Activated CD4-positive, alpha-beta memory T cell treated with anti-CD3 and anti-CD28 coated beads, Interleukin-2, amount 10 ng/mL, durations not matched to agents 7 days and 5 days (primary cell): ENCODE measurements at regions not wholly inside any gene's neighbourhood (a gene's known extent, or its start where the extent isn't known, plus 50 kb on each side); places are given as distances from the start of the nearest gene placed in this dataset.

Experiments used
- CTCF ChIA-PET: fragments of 350-600 bp; sonication (Branson Sonifier 250); formaldehyde crosslinking; loops from one replicate; lab custom pipeline; 2021; ENCODE audit warnings: antibody characterized with exemption, inconsistent platforms; lab: Charles Lee
- POLR2A ChIA-PET: fragments of 350-600 bp; sonication (Branson Sonifier 250); formaldehyde crosslinking; loops from one replicate; lab custom pipeline; 2021; ENCODE audit warnings: antibody characterized with exemption; lab: Charles Lee
- DNase-seq: peaks from one replicate; pipeline ENCODE4 v3.0.0-alpha.2; 2020
- H3K27ac Mint-ChIP-seq: one replicate; pipeline ENCODE4 v1.8.0; 2021; ENCODE audit warnings: mild to moderate bottlenecking, mixed read lengths
- H3K27me3 Mint-ChIP-seq: one replicate; pipeline ENCODE4 v1.8.0; 2021; ENCODE audit warnings: mixed read lengths
- H3K36me3 Mint-ChIP-seq: one replicate; pipeline ENCODE4 v1.8.0; 2021; ENCODE audit warnings: low read depth, mixed read lengths
- H3K4me1 Mint-ChIP-seq: one replicate; pipeline ENCODE4 v1.8.0; 2021; ENCODE audit warnings: mixed read lengths
- H3K4me3 Mint-ChIP-seq: one replicate; pipeline ENCODE4 v1.8.0; 2021; ENCODE audit warnings: mild to moderate bottlenecking, mixed read lengths
- H3K9me3 Mint-ChIP-seq: one replicate; pipeline ENCODE4 v1.8.0; 2021; ENCODE audit warnings: mixed read lengths

- POLR2A ChIA-PET, result no interaction called here
- CTCF ChIA-PET, result no interaction called here
- no peaks in the 10 kb centered on the region for H3K4me1 Mint-ChIP-seq
These were observed 701.2 kb upstream of the FBXO33 start for GRCh38 chr14:40133463-40133862.

GRCh38 chr14:40129159-40129558 lies 696.9 kb upstream of the FBXO33 start:
- Mint-ChIP-seq H3K36me3 (no peaks in the 10 kb centered on the region), H3K4me1 (no peaks in the 10 kb centered on the region), H3K4me3 (no peak overlapping the region), H3K9me3 (peaks cover 13% of the 10 kb centered on the region), H3K27ac (no peak overlapping the region), H3K27me3 (no peaks in the 10 kb centered on the region)
- ChIA-PET POLR2A (no interaction called here), CTCF (no interaction called here)
- no peak for DNase-seq

More at GRCh38 chr14:40133463-40133862, 701.2 kb upstream of the FBXO33 start:
- H3K36me3 Mint-ChIP-seq, result no peaks in the 10 kb centered on the region
- no peak overlapping the region for H3K4me3 Mint-ChIP-seq
- H3K9me3 Mint-ChIP-seq, result peaks cover 17% of the 10 kb centered on the region
- no peak for DNase-seq
- H3K27me3 Mint-ChIP-seq, result no peaks in the 10 kb centered on the region
- no peak overlapping the region for H3K27ac Mint-ChIP-seq

GRCh38 chr14:40123816-40124215 lies 691.6 kb upstream of the FBXO33 start:
- Mint-ChIP-seq H3K27me3 (no peaks in the 10 kb centered on the region), H3K9me3 (peaks cover 8% of the 10 kb centered on the region), H3K4me1 (no peaks in the 10 kb centered on the region), H3K27ac (no peak overlapping the region), H3K4me3 (no peak overlapping the region), H3K36me3 (no peaks in the 10 kb centered on the region)
- DNase-seq, result no peak
- ChIA-PET POLR2A (no interaction called here), CTCF (no interaction called here)

GRCh38 chr14:40122968-40123648 lies 690.9 kb upstream of the FBXO33 start:
- H3K4me1 Mint-ChIP-seq, result no peaks in the 10 kb centered on the region
- ChIA-PET CTCF (no interaction called here), POLR2A (no interaction called here)
- H3K27me3 Mint-ChIP-seq, result no peaks in the 10 kb centered on the region
- no peak overlapping the region for H3K4me3 Mint-ChIP-seq
- H3K36me3 Mint-ChIP-seq, result no peaks in the 10 kb centered on the region
- no peak for DNase-seq
- no peak overlapping the region for H3K27ac Mint-ChIP-seq
- H3K9me3 Mint-ChIP-seq, result peaks cover 7% of the 10 kb centered on the region

- POLR2A ChIA-PET, result no interaction called here
- Mint-ChIP-seq H3K4me3 (no peak overlapping the region), H3K36me3 (no peaks in the 10 kb centered on the region), H3K4me1 (no peaks in the 10 kb centered on the region), H3K9me3 (no peaks in the 10 kb centered on the region), H3K27ac (no peak overlapping the region), H3K27me3 (no peaks in the 10 kb centered on the region)
- no peak for DNase-seq
- CTCF ChIA-PET, result no interaction called here
These were observed 687.5 kb upstream of the FBXO33 start for GRCh38 chr14:40119765-40120164.

- Mint-ChIP-seq H3K36me3 (no peaks in the 10 kb centered on the region), H3K4me3 (no peak overlapping the region), H3K4me1 (no peaks in the 10 kb centered on the region), H3K27me3 (no peaks in the 10 kb centered on the region), H3K27ac (no peak overlapping the region), H3K9me3 (no peaks in the 10 kb centered on the region)
- POLR2A ChIA-PET, result no interaction called here
- CTCF ChIA-PET, result no interaction called here
- DNase-seq, result no peak
These were observed 687.1 kb upstream of the FBXO33 start for GRCh38 chr14:40119321-40119720.

- CTCF ChIA-PET, result no interaction called here
- no peaks in the 10 kb centered on the region for H3K27me3 Mint-ChIP-seq
- POLR2A ChIA-PET, result no interaction called here
- H3K4me3 Mint-ChIP-seq, result no peak overlapping the region
- H3K27ac Mint-ChIP-seq, result no peak overlapping the region
- no peaks in the 10 kb centered on the region for H3K36me3 Mint-ChIP-seq
- no peak for DNase-seq
- H3K9me3 Mint-ChIP-seq, result no peaks in the 10 kb centered on the region
- H3K4me1 Mint-ChIP-seq, result no peaks in the 10 kb centered on the region
These were observed 683.4 kb upstream of the FBXO33 start for GRCh38 chr14:40115583-40115982.

- no peaks in the 10 kb centered on the region for H3K4me1 Mint-ChIP-seq
- CTCF ChIA-PET, result no interaction called here
- H3K4me3 Mint-ChIP-seq, result no peak overlapping the region
These were observed 681.4 kb upstream of the FBXO33 start for GRCh38 chr14:40113671-40114070.

GRCh38 chr14:40100544-40101196 lies 668.4 kb upstream of the FBXO33 start:
- Mint-ChIP-seq H3K4me3 (no peak overlapping the region), H3K27ac (no peak overlapping the region), H3K4me1 (no peaks in the 10 kb centered on the region), H3K9me3 (peaks cover 10% of the 10 kb centered on the region), H3K36me3 (no peaks in the 10 kb centered on the region), H3K27me3 (no peaks in the 10 kb centered on the region)
- POLR2A ChIA-PET, result no interaction called here
- DNase-seq, result no peak
- CTCF ChIA-PET, result no interaction called here

More at GRCh38 chr14:40113671-40114070, 681.4 kb upstream of the FBXO33 start:
- Mint-ChIP-seq H3K9me3 (peaks cover 3% of the 10 kb centered on the region), H3K27me3 (no peaks in the 10 kb centered on the region), H3K36me3 (no peaks in the 10 kb centered on the region), H3K27ac (no peak overlapping the region)
- POLR2A ChIA-PET, result no interaction called here
- DNase-seq, result no peak

GRCh38 chr14:40099316-40099715 lies 667.1 kb upstream of the FBXO33 start:
- no peak overlapping the region for H3K27ac Mint-ChIP-seq
- ChIA-PET POLR2A (no interaction called here), CTCF (no interaction called here)
- no peaks in the 10 kb centered on the region for H3K36me3 Mint-ChIP-seq
- H3K9me3 Mint-ChIP-seq, result peaks cover 10% of the 10 kb centered on the region
- no peaks in the 10 kb centered on the region for H3K4me1 Mint-ChIP-seq
- no peaks in the 10 kb centered on the region for H3K27me3 Mint-ChIP-seq
- DNase-seq, result no peak
- no peak overlapping the region for H3K4me3 Mint-ChIP-seq

- Mint-ChIP-seq H3K27ac (no peak overlapping the region), H3K27me3 (no peaks in the 10 kb centered on the region), H3K4me3 (no peak overlapping the region), H3K36me3 (no peaks in the 10 kb centered on the region), H3K9me3 (peaks cover 8% of the 10 kb centered on the region), H3K4me1 (no peaks in the 10 kb centered on the region)
- ChIA-PET CTCF (no interaction called here), POLR2A (no interaction called here)
- DNase-seq, result no peak
These were observed 666.2 kb upstream of the FBXO33 start for GRCh38 chr14:40098468-40098867.

GRCh38 chr14:40096968-40097367 lies 664.7 kb upstream of the FBXO33 start:
- Mint-ChIP-seq H3K27me3 (no peaks in the 10 kb centered on the region), H3K9me3 (peaks cover under 1% of the 10 kb centered on the region), H3K27ac (no peak overlapping the region), H3K4me1 (no peaks in the 10 kb centered on the region), H3K4me3 (no peak overlapping the region), H3K36me3 (no peaks in the 10 kb centered on the region)
- ChIA-PET CTCF (no interaction called here), POLR2A (no interaction called here)
- no peak for DNase-seq

- POLR2A ChIA-PET, result no interaction called here
These were observed 661.6 kb upstream of the FBXO33 start for GRCh38 chr14:40093800-40094199.

GRCh38 chr14:40074169-40074568 lies 641.9 kb upstream of the FBXO33 start:
- peaks cover 2% of the 10 kb centered on the region for H3K9me3 Mint-ChIP-seq
- no peaks in the 10 kb centered on the region for H3K36me3 Mint-ChIP-seq
- no peak overlapping the region for H3K27ac Mint-ChIP-seq
- CTCF ChIA-PET, result no interaction called here
- no peak for DNase-seq
- POLR2A ChIA-PET, result no interaction called here
- H3K27me3 Mint-ChIP-seq, result no peaks in the 10 kb centered on the region
- H3K4me3 Mint-ChIP-seq, result no peak overlapping the region
- no peaks in the 10 kb centered on the region for H3K4me1 Mint-ChIP-seq

More at GRCh38 chr14:40093800-40094199, 661.6 kb upstream of the FBXO33 start:
- Mint-ChIP-seq H3K36me3 (no peaks in the 10 kb centered on the region), H3K4me1 (no peaks in the 10 kb centered on the region), H3K27ac (no peak overlapping the region), H3K9me3 (no peaks in the 10 kb centered on the region), H3K27me3 (no peaks in the 10 kb centered on the region), H3K4me3 (no peak overlapping the region)
- DNase-seq, result no peak
- CTCF ChIA-PET, result no interaction called here
